ENCODE measurements at regions not wholly inside any gene's neighbourhood (a gene's known extent, or its start where the extent isn't known, plus 50 kb on each side); places are given as distances from the start of the nearest gene placed in this dataset.

- Mint-ChIP-seq H3K4me1 (peaks cover 9% of the 10 kb centered on the region), H3K27ac (no peak overlapping the region), H3K36me3 (no peaks in the 10 kb centered on the region), H3K9me3 (peaks cover 11% of the 10 kb centered on the region), H3K27me3 (ENCODE audit: low read depth) (no peaks in the 10 kb centered on the region), H3K4me3 (no peak overlapping the region)
- DNase-seq (ENCODE audit: low spot score in 2 of 2, unreplicated experiment in 2 of 2), result no peak
- TF ChIP-seq CTCF (IDR thresholded peaks at IDR 0.05; ENCODE audit: unreplicated experiment), result no peak
These were observed 466.6 kb upstream of the PROX1 start for GRCh38 chr1:213521206-213521605.

GRCh38 chr1:213523781-213524398, 463.9 kb upstream of the PROX1 start:
- H3K27ac Mint-ChIP-seq, result no peak overlapping the region

GRCh38 chr1:213526306-213526705, 461.5 kb upstream of the PROX1 start:
- Mint-ChIP-seq H3K27me3 (ENCODE audit: low read depth) (no peaks in the 10 kb centered on the region), H3K4me3 (no peak overlapping the region), H3K36me3 (no peaks in the 10 kb centered on the region), H3K27ac (no peak overlapping the region), H3K4me1 (no peaks in the 10 kb centered on the region), H3K9me3 (peaks cover 11% of the 10 kb centered on the region)
- TF ChIP-seq CTCF (IDR thresholded peaks at IDR 0.05; ENCODE audit: unreplicated experiment), result no peak
- no peak for DNase-seq (ENCODE audit: low spot score in 2 of 2, unreplicated experiment in 2 of 2)

More at GRCh38 chr1:213523781-213524398, 463.9 kb upstream of the PROX1 start:
- DNase-seq (ENCODE audit: low spot score in 2 of 2, unreplicated experiment in 2 of 2), result no peak
- H3K27me3 Mint-ChIP-seq (ENCODE audit: low read depth), result no peaks in the 10 kb centered on the region
- H3K4me3 Mint-ChIP-seq, result no peak overlapping the region
- peaks cover 5% of the 10 kb centered on the region for H3K4me1 Mint-ChIP-seq
- H3K9me3 Mint-ChIP-seq, result peaks cover 11% of the 10 kb centered on the region
- no peaks in the 10 kb centered on the region for H3K36me3 Mint-ChIP-seq
- no peak for TF ChIP-seq CTCF (IDR thresholded peaks at IDR 0.05; ENCODE audit: unreplicated experiment)

- H3K4me3 Mint-ChIP-seq, result no peak overlapping the region
- peaks cover 4% of the 10 kb centered on the region for H3K9me3 Mint-ChIP-seq
- H3K27me3 Mint-ChIP-seq (ENCODE audit: low read depth), result no peaks in the 10 kb centered on the region
- DNase-seq (ENCODE audit: low spot score in 2 of 2, unreplicated experiment in 2 of 2), result no peak
- no peak overlapping the region for H3K27ac Mint-ChIP-seq
- no peak for TF ChIP-seq CTCF (IDR thresholded peaks at IDR 0.05; ENCODE audit: unreplicated experiment)
- H3K36me3 Mint-ChIP-seq, result no peaks in the 10 kb centered on the region
- H3K4me1 Mint-ChIP-seq, result no peaks in the 10 kb centered on the region
These were observed 457.0 kb upstream of the PROX1 start for GRCh38 chr1:213530611-213531320.

GRCh38 chr1:213531369-213532310, 456.1 kb upstream of the PROX1 start:
- DNase-seq (ENCODE audit: low spot score in 2 of 2, unreplicated experiment in 2 of 2), result no peak
- peaks cover 4% of the 10 kb centered on the region for H3K9me3 Mint-ChIP-seq
- no peaks in the 10 kb centered on the region for H3K4me1 Mint-ChIP-seq
- no peaks in the 10 kb centered on the region for H3K27me3 Mint-ChIP-seq (ENCODE audit: low read depth)
- no peak overlapping the region for H3K27ac Mint-ChIP-seq
- H3K36me3 Mint-ChIP-seq, result no peaks in the 10 kb centered on the region
- H3K4me3 Mint-ChIP-seq, result no peak overlapping the region
- no peak for TF ChIP-seq CTCF (IDR thresholded peaks at IDR 0.05; ENCODE audit: unreplicated experiment)

Data from mesothelial cell of epicardium (in vitro differentiated cells).